A549 (cell line): ENCODE measurements at regions not wholly inside any gene's neighbourhood (a gene's known extent, or its start where the extent isn't known, plus 50 kb on each side); places are given as distances from the start of the nearest gene placed in this dataset.
A peak's percentile ranks its signal among the peaks of the same experiment; 100 is the strongest.

Experiments used
- ATAC-seq, 2 experiments: fragments of 200-7000 bp in 1 of 2; fragments of >200 bp in 1 of 2; cut with Nextera tagmentation in 1 of 2; cut with Tn5 transposase in 1 of 2; 3 replicates each; pipeline versions ENCODE4 v1.8.0 to v1.9.1; 2018 to 2020; ENCODE audit warnings: mild to moderate bottlenecking in 1 of 2, moderate library complexity in 1 of 2
- CTCF ChIA-PET: fragments of 300-600 bp; sonication (Branson Sonifier 250); formaldehyde crosslinking; extraction: SDS; loops from one replicate; lab custom pipeline; 2021; ENCODE audit warnings: antibody characterized with exemption, inconsistent platforms; lab: Yijun Ruan, JAX
- POLR2A ChIA-PET: fragments of 350-600 bp; formaldehyde crosslinking; extraction: SDS; loops from one replicate; lab custom pipeline; 2021; ENCODE audit warnings: antibody characterized with exemption, inconsistent platforms; lab: Yijun Ruan, JAX
- DNase-seq, 2 experiments: peaks; one replicate each; pipeline versions ENCODE4 v3.0.0 to v3.0.0-alpha.2; 2011 to 2016; ENCODE audit warnings: low read depth in 1 of 2, low spot score in 1 of 2
- FAIRE-seq: peaks from 2 replicates; lab custom pipeline; 2011; peaks lifted over from hg19 to GRCh38; lab: Jason Lieb, UNC
- H3K27ac ChIP-seq, 2 experiments: fragments of >200 bp; sonication (Bioruptor Twin); formaldehyde crosslinking; 3 replicates each; pipeline ENCODE4 v1.5.1; 2016 to 2017
- H3K4me1 ChIP-seq: fragments of >200 bp; sonication (Bioruptor Twin); formaldehyde crosslinking; 3 replicates; pipeline ENCODE4 v1.6.1; 2016
- H3K4me2 ChIP-seq: fragments of >200 bp; sonication (Bioruptor Twin); formaldehyde crosslinking; 3 replicates; pipeline ENCODE4 v1.6.1; 2016
- H3K4me3 ChIP-seq: fragments of >200 bp; sonication (Bioruptor Twin); formaldehyde crosslinking; 3 replicates; pipeline ENCODE4 v1.5.1; 2016
- H3K9me3 ChIP-seq: fragments of >200 bp; sonication (Bioruptor Twin); formaldehyde crosslinking; 3 replicates; pipeline ENCODE4 v1.6.1; 2016
- ATOH8 ChIP-seq: fragments of 250-450 bp; sonication (Bioruptor Pico); IDR thresholded peaks from 2 replicates; pipeline ENCODE4 v1.5.0; 2020; ENCODE audit warnings: low read depth, mild to moderate bottlenecking, moderate library complexity
- CBX2 ChIP-seq: fragments of 200-600 bp; sonication (generic); IDR thresholded peaks from 2 replicates; pipeline ENCODE4 v1.6.1; 2016; ENCODE audit warnings: low read depth, mild to moderate bottlenecking, borderline replicate concordance
- CTCF ChIP-seq: fragments of >200 bp; sonication (Bioruptor Twin); formaldehyde crosslinking; IDR thresholded peaks from 3 replicates; pipeline ENCODE4 v1.5.1; 2016
- EP300 ChIP-seq, 2 experiments: fragments of >200 bp; sonication (Bioruptor Twin); formaldehyde crosslinking; IDR thresholded peaks; 2 replicates in 1 of 2; 3 replicates in 1 of 2; pipeline ENCODE4 v1.6.1; 2016 to 2017
- FOSB ChIP-seq: fragments of 250-450 bp; sonication (Bioruptor Pico); IDR thresholded peaks from 2 replicates; pipeline ENCODE4 v1.5.0; 2020; ENCODE audit warnings: mild to moderate bottlenecking, moderate library complexity
- FOSL2 ChIP-seq, 2 experiments: fragments of 450-650 bp in 1 of 2; fragments of >200 bp in 1 of 2; sonication (Bioruptor Twin) in 1 of 2; formaldehyde crosslinking; IDR thresholded peaks; 2 replicates each; pipeline versions ENCODE4 v1.5.0 to v1.6.1; 2016 to 2020; ENCODE audit warnings: mild to moderate bottlenecking in 1 of 2, moderate library complexity in 1 of 2
- GATA3 ChIP-seq: IDR thresholded peaks from 2 replicates; pipeline ENCODE4 v1.6.1; 2012; ENCODE audit warnings: borderline replicate concordance
- HEYL ChIP-seq: fragments of 250-450 bp; sonication (Bioruptor Pico); IDR thresholded peaks from 2 replicates; pipeline ENCODE4 v1.8.0; 2021; ENCODE audit warnings: mild to moderate bottlenecking, moderate library complexity
- KDM1A ChIP-seq: fragments of 200-600 bp; sonication (generic); IDR thresholded peaks from 2 replicates; pipeline ENCODE4 v1.6.1; 2016; ENCODE audit warnings: low read depth, mild to moderate bottlenecking
- KDM5A ChIP-seq: fragments of 200-600 bp; sonication (generic); IDR thresholded peaks from 2 replicates; pipeline ENCODE4 v1.6.1; 2016; ENCODE audit warnings: antibody characterized with exemption, mild to moderate bottlenecking
- PBX3 ChIP-seq: IDR thresholded peaks from 2 replicates; pipeline ENCODE4 v1.6.1; 2012
- RARB ChIP-seq: fragments of 250-450 bp; sonication (Bioruptor Pico); IDR thresholded peaks from 2 replicates; pipeline ENCODE4 v1.8.0; 2021; ENCODE audit warnings: mild to moderate bottlenecking, moderate library complexity
- REST ChIP-seq: fragments of 200-600 bp; sonication (generic); IDR thresholded peaks from 2 replicates; pipeline ENCODE4 v1.6.1; 2016; ENCODE audit warnings: antibody characterized with exemption, mild to moderate bottlenecking, moderate library complexity
- SREBF2 ChIP-seq: fragments of 450-650 bp; IDR thresholded peaks from 2 replicates; pipeline ENCODE4 v1.6.1; 2014; ENCODE audit warnings: mild to moderate bottlenecking, moderate library complexity
- TFCP2L1 ChIP-seq: fragments of 250-450 bp; sonication (Bioruptor Pico); IDR thresholded peaks from 2 replicates; pipeline ENCODE4 v1.5.0; 2021; ENCODE audit warnings: mild to moderate bottlenecking
- USF2 ChIP-seq: fragments of 450-650 bp; IDR thresholded peaks from 2 replicates; pipeline ENCODE4 v1.6.1; 2014; ENCODE audit warnings: antibody characterized with exemption
- ZC3H11A ChIP-seq: fragments of 450-650 bp; IDR thresholded peaks from 2 replicates; pipeline ENCODE4 v1.6.1; 2014; ENCODE audit warnings: antibody characterized with exemption, mild to moderate bottlenecking
- ZSCAN20 ChIP-seq: fragments of 250-450 bp; sonication (Bioruptor Pico); IDR thresholded peaks from 2 replicates; pipeline ENCODE4 v1.8.0; 2022; ENCODE audit warnings: mild to moderate bottlenecking, moderate library complexity
- WGBS: methylation state at CpG from one replicate; pipeline ENCODE4 v1.1.6; 2017; ENCODE audit errors: missing lambda C conversion rate; 5-methylcytosine and 5-hydroxymethylcytosine counted together

- DNase-seq (no peak), ATAC-seq (no peak), FAIRE-seq (no peak)
- WGBS: 68% methylated on average over 2 of the region's 2 CpGs
- Histone ChIP-seq H3K4me3 (no peak overlapping the region), H3K9me3 (0 out of 3 replicates have a peak, but pooled peaks cover 7% of the 10 kb centered on the region), H3K27ac (no peak overlapping the region), H3K4me2 (no peak overlapping the region), H3K4me1 (no peaks in the 10 kb centered on the region)
- CTCF ChIA-PET: no interaction called here
- POLR2A ChIA-PET: no interaction called here
- TF ChIP-seq KDM1A (no peak), CBX2 (no peak), PBX3 (no peak), CTCF (no peak), SREBF2 (no peak), RARB (CRISPR knock-in tag) (no peak), GATA3 (no peak), HEYL (CRISPR knock-in tag) (no peak), ZC3H11A (no peak), ATOH8 (no peak), EP300 (IDR thresholded peaks at IDR 0.05) (no peak), TFCP2L1 (CRISPR knock-in tag) (no peak), KDM5A (no peak), USF2 (no peak), REST (no peak), FOSB (CRISPR knock-in tag) (no peak), ZSCAN20 (CRISPR knock-in tag) (no peak)
These were observed 370.6 kb upstream of the RPS6KA3 start for GRCh38 chrX:20637351-20637750.

GRCh38 chrX:20633451-20633850 lies 366.7 kb upstream of the RPS6KA3 start:
- ChIA-PET POLR2A (no interaction called here), CTCF (no interaction called here)
- Histone ChIP-seq H3K4me3 (no peak overlapping the region), H3K9me3 (no peaks in the 10 kb centered on the region), H3K4me2 (no peak overlapping the region), H3K4me1 (no peaks in the 10 kb centered on the region), H3K27ac (no peak overlapping the region)
- FAIRE-seq: peak; percentile 56
- DNase-seq: no peak
- no peak for ATAC-seq
- 91% methylated on average over 3 of the region's 3 CpGs for WGBS
- TF ChIP-seq FOSL2 (IDR thresholded peaks at IDR 0.05): no peak
- TF ChIP-seq FOSL2 (CRISPR knock-in tag; IDR thresholded peaks at IDR 0.05): no peak
- TF ChIP-seq, all 56 proteins: peak for 0
